Stimulated activated CD8-positive, alpha-beta memory T cell treated with anti-CD3 and anti-CD28 coated beads, Interleukin-15, amount 100 ng/mL, for 4 hours (primary cell): ENCODE measurements at regions not wholly inside any gene's neighbourhood (a gene's known extent, or its start where the extent isn't known, plus 50 kb on each side); places are given as distances from the start of the nearest gene placed in this dataset.

Source experiments
- DNase-seq, 2 donors: peaks; one replicate each; pipeline ENCODE4 v3.0.0-alpha.2; 2020; ENCODE audit warnings: low read depth in 2 of 2

DNA sequence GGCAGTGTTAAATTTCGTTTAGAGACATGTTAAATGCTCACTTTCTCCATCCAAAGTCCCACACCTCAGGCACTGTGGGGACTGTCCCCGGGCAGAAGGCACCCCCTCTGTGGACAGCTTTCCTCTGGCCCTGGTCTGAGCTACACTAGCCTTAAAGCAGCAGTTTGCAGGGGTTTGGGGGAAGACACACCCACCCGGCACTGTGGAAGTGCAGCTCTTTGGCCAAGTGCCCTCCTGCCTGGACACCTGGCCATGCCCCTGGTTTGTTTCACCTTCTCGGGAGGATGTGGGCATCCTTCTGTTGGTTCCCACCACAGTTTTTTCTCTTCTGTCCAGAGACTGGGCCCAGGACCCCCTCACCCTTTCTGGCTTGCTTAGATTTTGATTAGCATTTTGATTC, 1254.7 kb downstream of the BRD1 start:
- DNase-seq = no peak

GRCh38 chr22:48570912-48571311, 1256.8 kb downstream of the BRD1 start:
- DNase-seq = no peak

DNA sequence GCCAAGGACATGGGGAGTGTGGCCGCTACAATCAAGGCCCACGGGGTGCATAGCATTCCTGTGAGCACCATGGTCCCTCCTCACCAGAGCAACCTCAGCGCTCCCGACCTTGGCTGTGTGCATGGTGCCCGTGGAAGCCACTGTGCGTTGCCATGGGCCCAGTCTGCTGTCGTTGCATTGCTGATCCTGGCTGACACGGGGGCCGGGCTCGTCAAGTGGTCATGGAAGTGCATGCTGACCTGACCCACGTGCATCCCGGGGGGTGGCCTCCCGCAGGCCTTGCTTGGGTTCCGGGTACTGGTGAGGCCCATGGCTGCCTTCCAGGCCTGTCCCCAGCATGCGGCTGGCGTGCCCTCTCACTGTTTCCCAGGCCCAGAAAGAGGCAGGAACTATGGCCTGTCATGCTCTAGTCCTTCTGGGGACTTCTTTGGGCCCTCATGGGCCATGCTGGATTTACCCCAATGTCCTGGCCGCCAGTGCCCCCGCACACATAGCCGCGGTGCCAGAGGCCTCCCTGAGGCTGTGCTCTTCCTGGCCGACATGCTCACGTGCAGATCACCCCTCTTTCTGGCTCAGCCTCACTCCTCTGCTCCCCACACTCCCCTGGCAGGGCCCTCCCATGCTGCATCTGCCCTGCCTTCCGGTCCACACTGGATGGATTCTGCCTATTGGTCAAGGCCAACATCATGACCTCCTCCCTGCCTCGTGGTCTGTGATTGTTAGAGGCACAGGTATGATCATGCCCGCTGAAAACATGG, 1258.0 kb downstream of the BRD1 start:
- no peak for DNase-seq

DNA sequence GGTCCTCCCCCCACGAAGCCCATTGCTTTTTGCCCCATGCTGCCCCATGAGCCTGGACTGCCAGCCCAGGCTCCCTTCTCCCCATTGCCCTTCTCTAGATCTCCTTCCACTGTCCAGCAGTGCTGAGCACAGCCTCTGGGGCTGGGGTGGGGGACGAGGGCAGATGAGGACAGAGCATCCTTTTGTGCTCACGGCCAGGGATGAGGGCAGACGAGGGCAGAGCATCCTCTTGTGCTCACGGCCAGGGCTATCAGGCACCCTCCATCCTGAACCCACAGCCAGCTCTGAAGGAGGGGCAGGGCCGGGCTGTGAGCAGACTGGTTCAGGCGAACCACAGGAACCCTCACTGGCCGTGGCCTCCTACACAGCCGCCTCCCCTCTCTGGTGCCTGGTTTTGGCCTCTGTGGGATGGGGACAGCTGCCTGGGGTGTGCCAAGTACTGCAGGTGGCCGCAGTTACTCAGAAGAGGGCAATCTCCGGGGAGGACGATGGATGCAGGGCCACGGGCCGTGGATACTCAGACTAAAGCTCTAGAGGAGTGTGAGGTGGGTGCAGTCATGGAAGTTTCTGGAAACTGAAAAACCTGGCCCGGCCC, 1258.8 kb downstream of the BRD1 start:
- no peak for DNase-seq

DNA sequence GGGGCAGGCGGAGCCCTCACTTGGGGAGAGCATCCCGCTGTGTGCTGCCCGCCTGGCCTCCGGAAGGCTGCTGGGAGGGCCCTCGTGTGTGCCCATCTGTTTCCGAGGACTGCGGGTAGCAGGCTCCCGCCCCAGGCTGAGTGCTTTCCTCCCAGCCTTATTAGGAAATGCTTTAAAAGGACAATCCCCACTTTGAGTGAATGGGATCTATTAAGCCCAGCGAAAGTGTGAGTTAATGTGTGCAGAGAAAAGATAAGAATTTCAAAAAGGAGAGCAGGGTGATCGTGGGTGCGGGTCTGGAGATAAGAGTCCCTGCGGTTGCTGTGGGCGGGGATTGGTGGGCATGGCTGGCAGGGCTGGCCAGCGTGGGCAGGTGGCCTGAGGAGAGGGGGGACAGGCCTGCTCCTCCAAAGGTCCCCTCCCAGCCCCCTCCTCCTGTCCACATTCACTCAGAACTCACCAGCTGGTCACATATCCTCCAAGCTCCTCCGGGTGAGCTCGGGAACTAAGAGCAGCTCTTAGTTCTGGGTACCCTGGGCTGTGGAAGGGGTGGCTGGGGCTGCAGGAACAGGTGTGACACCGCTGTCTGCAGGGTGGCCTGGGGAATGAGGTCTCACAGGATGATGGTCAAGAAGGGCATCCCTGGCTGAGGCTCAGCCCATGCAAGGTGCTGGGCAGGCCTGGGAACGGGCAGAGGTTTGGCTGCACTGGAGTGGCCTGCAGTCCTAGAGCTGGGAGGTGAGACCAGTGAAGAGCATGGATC, 1260.3 kb downstream of the BRD1 start:
- no peak for DNase-seq

DNA sequence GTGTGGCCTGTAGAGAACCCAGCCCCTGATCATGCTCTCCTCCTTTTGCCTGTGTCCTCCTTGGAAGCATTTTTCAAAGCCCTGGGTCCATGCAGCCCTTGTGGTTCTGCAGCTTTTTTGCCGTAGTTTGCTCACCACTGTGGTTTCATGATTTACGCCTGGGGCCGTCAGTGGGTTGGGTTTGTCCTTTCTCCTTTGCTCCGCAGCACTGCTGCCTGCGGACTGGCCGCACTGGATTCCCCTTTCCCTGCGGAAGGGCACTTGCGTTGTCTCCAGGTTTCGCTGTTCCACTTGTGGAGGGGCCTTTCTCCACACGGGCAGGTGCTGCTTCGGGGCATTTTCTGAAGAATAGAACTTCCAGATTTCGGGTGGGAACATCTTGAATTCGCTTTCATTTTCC, 1260.9 kb downstream of the BRD1 start:
- no peak for DNase-seq

DNA sequence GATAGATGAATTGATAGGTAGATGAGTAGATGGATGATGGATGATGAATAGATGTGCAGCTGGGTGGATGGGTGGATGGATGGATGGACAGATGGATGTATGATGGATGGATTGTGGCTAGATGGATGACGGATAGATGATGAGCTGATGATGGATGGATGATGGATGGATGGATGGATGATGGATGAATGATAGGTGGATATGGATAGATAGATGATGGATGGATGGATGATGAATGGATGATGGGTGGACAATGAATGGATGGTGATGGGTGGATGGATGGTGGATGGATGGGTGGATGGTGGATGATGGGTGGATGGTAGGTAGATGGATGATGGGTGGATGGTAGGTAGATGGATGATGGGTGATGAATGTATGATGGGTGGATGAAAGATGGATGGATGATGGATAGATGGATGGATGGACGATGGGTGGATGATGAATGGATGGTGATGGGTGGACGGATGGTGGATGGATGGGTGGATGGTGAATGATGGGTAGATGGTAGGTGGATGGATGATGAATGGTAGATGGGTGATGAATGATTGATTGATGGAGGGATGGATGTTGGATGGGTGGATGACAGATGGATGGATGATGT, 1261.7 kb downstream of the BRD1 start:
- DNase-seq = no peak

DNA sequence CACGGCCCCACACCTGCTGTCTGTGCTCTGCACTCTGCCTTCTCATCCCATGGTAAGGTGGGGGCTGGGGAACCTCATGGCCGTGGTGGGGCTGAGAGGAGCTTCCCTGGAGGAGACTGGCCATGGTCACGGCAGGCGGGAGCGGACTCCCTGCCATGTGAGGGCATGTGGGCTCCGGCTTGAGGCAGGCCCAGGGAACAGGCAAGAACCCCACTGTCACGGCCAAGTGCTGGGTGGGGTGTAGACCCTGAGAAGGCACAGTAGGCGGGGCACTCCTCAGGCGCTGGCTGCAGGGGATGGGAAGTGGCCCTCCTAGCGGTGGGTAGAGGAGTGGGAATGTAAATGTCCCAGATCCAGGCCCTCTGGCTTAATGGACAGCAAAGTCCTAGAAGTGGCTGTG, 1262.7 kb downstream of the BRD1 start:
- no peak for DNase-seq

- DNase-seq = no peak
These were observed 1263.7 kb downstream of the BRD1 start for GRCh38 chr22:48563966-48564330.

GRCh38 chr22:48563118-48563965, 1264.3 kb downstream of the BRD1 start:
- DNase-seq = no peak

DNA sequence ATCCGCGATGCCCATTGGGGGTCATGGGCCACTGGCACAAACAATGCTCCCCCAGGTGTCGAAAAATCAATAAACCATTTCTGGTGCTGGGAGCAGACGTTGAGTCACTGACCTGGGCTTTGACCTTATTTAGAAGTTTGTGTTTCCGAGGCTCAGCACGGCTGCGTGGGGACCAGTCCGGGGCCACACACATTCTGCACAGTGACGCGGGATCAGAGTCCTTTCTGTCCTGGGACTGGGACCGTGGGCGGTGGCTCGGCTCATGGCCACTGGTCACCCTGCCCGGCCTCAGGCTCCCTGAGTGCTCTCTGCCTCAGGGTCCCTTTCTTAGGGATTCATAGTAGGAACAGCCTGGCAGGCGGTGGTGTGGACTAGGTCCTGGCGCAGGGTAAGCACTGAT, 1266.0 kb downstream of the BRD1 start:
- DNase-seq = no peak

GRCh38 chr22:48560836-48561235, 1266.8 kb downstream of the BRD1 start:
- no peak for DNase-seq

DNA sequence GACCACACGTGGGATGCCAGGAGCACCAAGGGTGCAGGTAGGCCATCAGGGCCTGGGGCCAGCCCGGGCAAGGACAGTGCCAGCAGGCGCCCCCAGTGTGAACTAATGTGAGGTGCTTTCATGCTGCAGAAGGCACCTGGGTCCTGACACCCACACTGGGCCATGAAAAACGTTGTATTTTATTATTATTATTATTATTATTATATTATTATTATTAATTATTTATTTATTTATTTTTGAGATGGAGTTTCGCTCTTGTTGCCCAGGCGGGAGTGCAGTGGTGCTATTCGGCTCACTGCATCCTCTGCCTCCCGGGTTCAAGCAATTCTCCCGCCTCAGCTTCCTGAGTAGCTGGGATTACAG, 1267.3 kb downstream of the BRD1 start:
- DNase-seq = no peak

DNA sequence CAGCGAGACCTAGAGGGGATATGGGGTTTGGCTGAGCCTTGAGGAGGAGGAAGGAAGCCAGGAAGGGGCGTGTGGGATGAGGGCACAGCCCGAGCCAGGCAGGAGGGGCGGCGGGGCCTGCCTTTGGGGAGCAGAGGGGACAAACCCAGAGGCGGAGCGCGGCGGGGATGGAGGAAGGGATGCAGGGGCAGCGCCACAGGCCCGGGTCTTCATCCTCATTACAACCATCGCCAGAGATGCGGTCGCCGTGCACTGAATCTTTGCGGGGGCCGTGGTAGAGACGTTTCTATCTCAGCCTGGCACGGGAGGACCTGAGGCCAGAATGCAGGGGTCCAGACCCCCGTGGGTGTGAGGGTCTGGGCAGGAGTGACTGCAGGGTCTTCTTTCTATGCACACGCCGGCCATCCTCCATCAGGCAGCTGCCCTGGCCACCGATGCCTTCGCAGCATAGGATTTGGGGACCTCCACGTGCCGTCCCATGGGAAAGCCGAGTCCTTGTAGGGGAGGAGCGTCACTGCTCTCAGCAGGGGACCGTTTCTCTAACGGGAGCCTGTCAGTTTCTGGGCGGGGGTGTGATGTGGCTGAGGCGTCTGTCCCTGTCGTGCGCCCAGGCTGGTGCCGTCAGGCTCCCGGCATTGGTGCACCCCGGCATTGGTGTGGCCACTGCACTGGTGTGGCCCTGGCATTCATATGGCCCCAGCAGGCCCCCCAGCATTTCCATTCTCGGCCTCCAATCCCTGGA, 1267.9 kb downstream of the BRD1 start:
- no peak for DNase-seq

DNA sequence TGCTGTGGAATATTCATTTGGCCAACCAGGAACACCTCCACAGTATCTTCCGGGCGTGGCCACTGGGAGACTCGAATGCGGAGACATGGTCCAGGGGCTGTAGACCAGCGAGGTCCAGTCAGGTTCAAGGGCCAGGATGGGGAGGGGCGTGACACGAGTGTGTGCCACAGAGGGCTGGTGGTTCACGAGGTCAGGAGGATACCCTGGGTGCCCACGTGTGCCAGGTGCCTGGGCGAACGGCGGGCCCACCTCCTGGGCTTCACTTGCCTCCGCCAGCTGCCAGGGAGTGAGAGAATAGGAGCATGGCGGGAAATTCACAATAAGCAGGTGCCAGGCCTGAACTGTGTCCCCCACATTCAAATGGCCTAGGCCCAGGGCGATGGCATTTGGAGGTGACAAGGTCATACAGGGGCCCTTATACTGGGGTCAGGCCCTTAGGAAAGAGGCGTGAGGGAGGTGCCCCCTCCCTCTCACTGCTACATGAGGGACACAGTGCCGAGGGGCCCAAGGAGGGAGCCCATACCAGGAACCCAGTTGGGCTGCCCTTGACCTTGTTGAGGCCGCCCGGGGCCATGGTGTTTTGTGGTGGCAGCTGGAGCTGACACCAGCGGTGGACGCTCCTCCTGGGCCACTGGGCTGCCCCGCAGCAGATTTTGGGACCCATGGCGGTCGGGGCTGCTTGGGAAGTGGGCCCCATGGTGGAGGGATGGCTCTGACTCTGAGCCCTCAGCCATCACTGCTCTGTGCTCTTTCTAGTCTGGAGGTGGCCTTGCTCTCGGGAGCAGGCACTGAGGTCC, 1268.9 kb downstream of the BRD1 start:
- DNase-seq = no peak

DNA sequence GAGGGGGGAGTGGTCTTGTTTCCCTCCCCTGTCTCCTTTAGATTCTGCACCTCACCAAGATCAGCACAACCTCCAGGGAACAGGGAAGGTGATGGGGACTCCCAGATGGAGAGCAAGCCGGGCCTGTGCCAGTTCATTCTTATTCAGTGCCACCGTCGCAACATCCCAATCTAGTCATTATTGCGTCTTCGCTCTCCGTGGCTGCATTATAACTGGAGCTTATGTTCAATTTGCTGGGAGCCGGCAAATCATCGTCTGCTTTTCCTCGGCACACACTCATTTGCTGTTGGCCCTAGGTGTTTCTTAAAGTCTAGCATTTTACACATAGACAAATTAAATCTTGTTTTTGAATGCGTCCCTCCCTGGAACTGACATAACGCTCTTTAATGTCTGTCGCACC, 1269.7 kb downstream of the BRD1 start:
- DNase-seq = no peak

GRCh38 chr22:48557473-48557872, 1270.2 kb downstream of the BRD1 start:
- DNase-seq = no peak

GRCh38 chr22:48556751-48557150, 1270.9 kb downstream of the BRD1 start:
- no peak for DNase-seq

- no peak for DNase-seq
These were observed 1271.5 kb downstream of the BRD1 start for GRCh38 chr22:48556222-48556621.

GRCh38 chr22:48555606-48556005, 1272.1 kb downstream of the BRD1 start:
- DNase-seq = no peak
